ENCODE measurements at regions not wholly inside any gene's neighbourhood (a gene's known extent, or its start where the extent isn't known, plus 50 kb on each side); places are given as distances from the start of the nearest gene placed in this dataset.

DNA sequence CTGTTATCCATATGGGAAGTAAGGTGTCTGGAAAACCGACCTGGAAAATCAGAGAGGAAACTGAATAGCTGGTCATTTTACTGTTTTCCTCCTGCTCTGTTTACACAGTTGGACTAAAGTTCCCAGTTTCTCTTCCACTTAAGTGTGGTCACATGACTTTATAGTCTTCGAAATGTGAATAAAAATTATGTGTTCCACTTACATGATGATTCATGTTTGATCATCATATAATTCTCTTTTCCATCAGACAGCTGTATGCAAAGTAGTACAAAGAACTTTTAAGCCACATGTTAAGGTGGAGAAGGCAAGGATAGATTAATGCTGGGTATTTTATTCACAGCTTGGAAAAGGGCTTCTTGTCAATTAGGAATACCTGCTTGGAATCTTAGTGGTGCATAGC, 525.5 kb upstream of the BCHE start:
- no peak for TF ChIP-seq CTCF (IDR thresholded peaks at IDR 0.05)
- Histone ChIP-seq H3K36me3 (replicated peaks in 1 of 2; ENCODE audit: control insufficient read depth in 1 of 2, insufficient read depth in 2 of 2, low read length in 2 of 2) (no peaks in the 10 kb centered on the region), H3K27ac (ENCODE audit: low read depth in 1 of 2, low read length in 2 of 2) (no peak overlapping the region), H3K79me2 (ENCODE audit: insufficient read depth, low read length) (no peaks in the 10 kb centered on the region), H4K20me1 (ENCODE audit: insufficient read depth, low read length) (no peaks in the 10 kb centered on the region), H3K4me2 (replicated peaks; ENCODE audit: extremely low read depth, low read length, poor library complexity, severe bottlenecking) (no peak overlapping the region), H3K9me3 (replicated peaks in 1 of 2; ENCODE audit: control insufficient read depth in 1 of 2, insufficient read depth in 1 of 2, low read length in 2 of 2) (peaks cover 0 to 7% of the 10 kb centered on the region in 2 donors), H3K4me3 (replicated peaks in 1 of 3; ENCODE audit: low read depth in 2 of 3, low read length in 3 of 3) (no peak overlapping the region), H3K27me3 (ENCODE audit: control insufficient read depth in 2 of 2, insufficient read depth in 2 of 2, low read length in 2 of 2) (no peaks in the 10 kb centered on the region), H3K9ac (ENCODE audit: insufficient read depth, low read length, poor library complexity, severe bottlenecking) (no peak overlapping the region), H2AFZ (ENCODE audit: insufficient read depth, low read depth, low read length, poor library complexity, severe bottlenecking) (no peak overlapping the region), H3K4me1 (ENCODE audit: control insufficient read depth in 1 of 2, insufficient read depth in 2 of 2, low read length in 2 of 2) (no peaks in the 10 kb centered on the region)
- WGBS (ENCODE audit: insufficient coverage), result no CpG with 5 or more reads among the region's 2 CpGs
- H3K4me1 Mint-ChIP-seq, result no peaks in the 10 kb centered on the region
- H3K27ac Mint-ChIP-seq, result no peak overlapping the region
- H3K36me3 Mint-ChIP-seq, result no peaks in the 10 kb centered on the region
- no peak for DNase-seq
- H3K27me3 Mint-ChIP-seq (ENCODE audit: low read depth in 3 of 3), result no peaks in the 10 kb centered on the region
- no peak overlapping the region for H3K4me3 Mint-ChIP-seq
- intact Hi-C loops (cut with micrococcal nuclease), result no loop called here
- H3K9me3 Mint-ChIP-seq, result peaks cover 0 to 4% (median 0%) of the 10 kb centered on the region in 7 donors

GRCh38 chr3:166360720-166361119, 523.5 kb upstream of the BCHE start:
- Histone ChIP-seq H3K9ac (ENCODE audit: insufficient read depth, low read length, poor library complexity, severe bottlenecking) (no peak overlapping the region), H3K4me1 (ENCODE audit: control insufficient read depth in 1 of 2, insufficient read depth in 2 of 2, low read length in 2 of 2) (no peaks in the 10 kb centered on the region), H3K79me2 (ENCODE audit: insufficient read depth, low read length) (no peaks in the 10 kb centered on the region), H3K9me3 (replicated peaks in 1 of 2; ENCODE audit: control insufficient read depth in 1 of 2, insufficient read depth in 1 of 2, low read length in 2 of 2) (peaks cover 0 to 7% of the 10 kb centered on the region in 2 donors), H3K36me3 (replicated peaks in 1 of 2; ENCODE audit: control insufficient read depth in 1 of 2, insufficient read depth in 2 of 2, low read length in 2 of 2) (no peaks in the 10 kb centered on the region), H3K27ac (ENCODE audit: low read depth in 1 of 2, low read length in 2 of 2) (no peak overlapping the region), H3K27me3 (ENCODE audit: control insufficient read depth in 2 of 2, insufficient read depth in 2 of 2, low read length in 2 of 2) (no peaks in the 10 kb centered on the region), H3K4me2 (replicated peaks; ENCODE audit: extremely low read depth, low read length, poor library complexity, severe bottlenecking) (no peak overlapping the region), H4K20me1 (ENCODE audit: insufficient read depth, low read length) (no peaks in the 10 kb centered on the region), H2AFZ (ENCODE audit: insufficient read depth, low read depth, low read length, poor library complexity, severe bottlenecking) (no peak overlapping the region), H3K4me3 (replicated peaks in 1 of 3; ENCODE audit: low read depth in 2 of 3, low read length in 3 of 3) (no peak overlapping the region)
- intact Hi-C loops (cut with micrococcal nuclease), result no loop called here
- H3K36me3 Mint-ChIP-seq, result no peaks in the 10 kb centered on the region
- no peak overlapping the region for H3K4me3 Mint-ChIP-seq
- no peaks in the 10 kb centered on the region for H3K27me3 Mint-ChIP-seq (ENCODE audit: low read depth in 3 of 3)
- no peak for TF ChIP-seq CTCF (IDR thresholded peaks at IDR 0.05)
- H3K4me1 Mint-ChIP-seq, result no peaks in the 10 kb centered on the region
- no peak for DNase-seq
- peaks cover 0 to 7% (median 0%) of the 10 kb centered on the region in 7 donors for H3K9me3 Mint-ChIP-seq
- H3K27ac Mint-ChIP-seq, result no peak overlapping the region

All from CD14-positive monocyte (primary cell).